ENCODE measurements at regions not wholly inside any gene's neighbourhood (a gene's known extent, or its start where the extent isn't known, plus 50 kb on each side); places are given as distances from the start of the nearest gene placed in this dataset.
A peak's percentile ranks its signal among the peaks of the same experiment; 100 is the strongest.

DNA sequence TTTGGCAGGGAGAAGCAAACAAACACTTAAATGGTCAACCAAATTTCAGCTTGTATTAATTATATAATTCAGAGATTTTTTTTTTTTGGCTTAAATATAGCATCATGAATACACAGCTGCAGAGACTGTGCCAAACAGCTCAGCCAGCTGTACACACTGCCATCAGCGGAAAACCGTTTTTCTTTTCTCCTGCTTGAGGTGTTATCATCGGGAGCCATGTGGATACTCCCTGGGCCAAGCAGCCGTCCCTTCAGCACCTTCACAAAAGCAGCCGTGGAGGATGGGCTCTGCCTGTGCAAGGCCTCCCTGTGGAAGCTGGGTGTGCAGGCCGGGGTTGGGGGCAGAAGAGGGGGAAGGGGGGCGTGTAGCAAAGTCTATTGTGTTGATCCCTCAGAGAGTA, 85.0 kb downstream of the NUF2 start:
- no peak overlapping the region for H3K27ac ChIP-seq (ENCODE audit: low read depth)

DNA sequence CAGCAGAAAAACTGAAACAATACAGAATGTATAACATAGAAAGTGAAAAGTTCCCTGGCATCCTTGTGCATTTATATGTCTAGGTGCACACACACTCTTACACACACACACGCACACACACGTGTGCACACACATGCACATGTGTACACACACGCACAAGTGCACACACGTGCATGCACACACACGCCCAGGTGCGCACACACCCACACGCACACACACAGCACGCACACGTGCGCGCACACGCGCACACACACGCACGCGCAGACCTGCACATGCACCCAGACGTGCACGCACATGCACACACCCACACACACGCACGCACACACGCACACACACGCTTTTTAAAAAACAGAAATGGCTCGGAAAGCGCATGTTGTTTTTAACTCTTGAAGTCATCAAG, 86.5 kb downstream of the NUF2 start:
- Histone ChIP-seq H3K36me3 (ENCODE audit: insufficient read depth) (no peaks in the 10 kb centered on the region), H3K4me1 (ENCODE audit: insufficient read depth) (no peaks in the 10 kb centered on the region), H3K4me3 (ENCODE audit: low read depth, low read length) (no peak overlapping the region), H3K27ac (ENCODE audit: low read depth) (no peak overlapping the region)
- WGBS, result 97% methylated on average over 24 of the region's 24 CpGs
- DNase-seq (ENCODE audit: extremely low spot score), result no peak

More for the DNA sequence above, 85.0 kb downstream of the NUF2 start:
- Histone ChIP-seq H3K4me1 (ENCODE audit: insufficient read depth) (no peaks in the 10 kb centered on the region), H3K36me3 (ENCODE audit: insufficient read depth) (no peaks in the 10 kb centered on the region), H3K4me3 (ENCODE audit: low read depth, low read length) (no peak overlapping the region)
- 37% methylated on average over 7 of the region's 7 CpGs for WGBS
- no peak for DNase-seq (ENCODE audit: extremely low spot score)

DNA sequence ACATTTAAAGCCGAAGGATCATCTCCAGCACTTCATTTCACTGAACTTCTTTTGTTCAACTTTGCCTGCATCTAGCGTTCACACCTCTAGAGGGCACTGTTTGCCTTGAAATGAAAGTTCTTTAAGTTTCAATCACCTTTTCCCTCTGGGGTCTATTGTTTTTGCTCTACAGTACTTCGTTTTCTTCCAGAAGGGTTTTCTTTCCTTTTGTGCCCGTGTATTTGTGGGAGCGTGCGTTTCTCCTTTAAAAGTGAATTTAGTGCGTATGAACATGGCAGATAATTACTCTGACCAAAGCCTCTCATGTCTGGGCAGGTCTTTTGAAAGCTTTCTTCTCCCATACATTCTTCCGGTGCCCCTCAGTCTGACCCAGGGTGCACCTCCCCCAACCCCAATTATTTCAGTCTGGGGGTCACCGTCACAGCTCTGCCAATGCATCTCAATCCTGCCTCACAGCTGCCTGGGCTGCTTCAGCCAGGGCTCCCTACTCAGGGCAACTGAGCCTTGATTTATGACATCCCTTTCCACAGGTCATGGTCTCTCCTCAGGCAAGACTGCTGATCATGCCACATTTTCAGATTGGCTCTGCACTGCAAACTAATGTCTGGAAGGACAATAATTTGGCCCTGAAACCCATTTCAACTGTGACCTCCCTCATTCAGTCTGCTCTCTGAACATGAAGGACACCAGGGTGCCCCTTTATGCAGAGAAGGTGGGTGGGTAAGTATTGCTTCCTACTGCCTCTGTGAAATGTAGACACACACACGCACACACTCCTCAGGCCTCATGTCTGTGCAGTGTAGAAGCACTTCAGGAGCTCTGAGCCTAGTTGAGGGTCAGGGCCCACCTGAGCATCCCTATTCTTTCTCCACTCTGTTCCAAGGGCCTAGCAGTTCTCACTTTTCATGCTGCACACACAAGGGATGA, 88.6 kb downstream of the NUF2 start:
- Histone ChIP-seq H3K4me1 (ENCODE audit: insufficient read depth) (no peaks in the 10 kb centered on the region), H3K4me3 (ENCODE audit: low read depth, low read length) (no peak overlapping the region), H3K27ac (ENCODE audit: low read depth) (no peak overlapping the region), H3K36me3 (ENCODE audit: insufficient read depth) (no peaks in the 10 kb centered on the region)
- 28% methylated on average over 10 of the region's 10 CpGs for WGBS
- DNase-seq (ENCODE audit: extremely low spot score), result peak; percentile 68

DNA sequence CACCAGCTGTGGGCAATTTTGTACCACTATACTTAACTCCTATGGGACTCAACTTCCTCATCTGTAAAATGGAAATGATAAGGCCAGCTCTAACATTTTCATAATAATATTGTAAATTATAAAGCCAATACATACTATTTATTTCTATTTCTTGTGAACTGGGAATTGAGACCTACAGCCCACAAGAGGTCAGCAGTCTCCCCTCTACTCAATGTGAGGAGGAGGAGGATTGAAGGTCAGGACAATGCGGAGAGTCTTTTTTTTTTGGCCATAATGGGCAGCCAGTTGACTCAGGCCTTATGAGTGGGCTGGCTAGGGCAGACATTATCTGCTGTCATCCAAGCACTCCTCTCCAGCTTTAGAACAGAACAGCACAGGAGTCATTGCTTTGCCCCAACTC, 90.5 kb downstream of the NUF2 start:
- 86% methylated on average over 1 of the region's 1 CpG for WGBS
- DNase-seq (ENCODE audit: extremely low spot score), result no peak
- Histone ChIP-seq H3K36me3 (ENCODE audit: insufficient read depth) (no peaks in the 10 kb centered on the region), H3K4me3 (ENCODE audit: low read depth, low read length) (no peak overlapping the region), H3K4me1 (ENCODE audit: insufficient read depth) (no peaks in the 10 kb centered on the region), H3K27ac (ENCODE audit: low read depth) (no peak overlapping the region)

DNA sequence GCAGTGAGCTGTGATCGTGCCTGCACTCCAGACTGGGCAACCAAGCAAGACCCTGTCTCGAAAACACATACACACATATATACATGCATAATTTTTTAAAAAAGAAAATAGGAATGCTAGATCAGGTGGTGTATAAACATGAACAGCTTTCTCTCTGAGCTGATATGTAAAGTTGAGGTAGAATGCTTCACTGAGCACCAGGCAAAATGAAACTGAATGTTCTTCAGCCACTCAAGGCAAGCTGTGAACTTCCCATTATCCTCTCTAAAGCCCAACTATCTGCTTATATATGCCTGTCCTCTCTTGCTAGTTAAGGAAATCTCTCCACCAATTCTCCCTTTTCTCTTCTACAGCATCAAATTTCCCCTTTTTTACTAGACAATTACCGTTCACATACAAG, 93.0 kb downstream of the NUF2 start:
- H3K4me3 ChIP-seq (ENCODE audit: low read depth, low read length), result no peak overlapping the region
- WGBS, result 75% methylated on average over 3 of the region's 3 CpGs
- no peak for DNase-seq (ENCODE audit: extremely low spot score)
- no peaks in the 10 kb centered on the region for H3K36me3 ChIP-seq (ENCODE audit: insufficient read depth)
- no peaks in the 10 kb centered on the region for H3K4me1 ChIP-seq (ENCODE audit: insufficient read depth)
- no peak overlapping the region for H3K27ac ChIP-seq (ENCODE audit: low read depth)

DNA sequence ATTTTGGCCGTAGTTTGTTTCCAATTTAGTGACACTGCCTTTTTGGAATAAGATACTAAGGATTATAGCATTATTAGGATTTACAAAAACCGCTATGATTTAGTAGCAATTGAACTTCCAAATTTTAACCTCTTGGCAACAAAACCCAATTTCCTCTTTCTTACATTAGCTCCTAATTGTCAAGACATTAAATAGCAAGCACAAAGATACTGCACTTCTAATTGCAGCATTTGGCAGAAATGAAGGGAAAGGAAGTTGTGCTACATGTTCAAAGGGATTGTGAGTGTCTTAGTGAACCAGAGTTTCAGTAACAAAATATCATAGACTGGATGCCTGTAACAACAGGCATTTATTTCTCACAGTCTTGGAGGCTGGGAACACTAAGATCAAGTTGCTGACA, 99.9 kb downstream of the NUF2 start:
- Histone ChIP-seq H3K4me1 (ENCODE audit: insufficient read depth) (no peaks in the 10 kb centered on the region), H3K27ac (ENCODE audit: low read depth) (no peak overlapping the region), H3K36me3 (ENCODE audit: insufficient read depth) (no peaks in the 10 kb centered on the region), H3K4me3 (ENCODE audit: low read depth, low read length) (no peak overlapping the region)
- DNase-seq (ENCODE audit: extremely low spot score), result no peak
- WGBS, result 50% methylated on average over 2 of the region's 2 CpGs

DNA sequence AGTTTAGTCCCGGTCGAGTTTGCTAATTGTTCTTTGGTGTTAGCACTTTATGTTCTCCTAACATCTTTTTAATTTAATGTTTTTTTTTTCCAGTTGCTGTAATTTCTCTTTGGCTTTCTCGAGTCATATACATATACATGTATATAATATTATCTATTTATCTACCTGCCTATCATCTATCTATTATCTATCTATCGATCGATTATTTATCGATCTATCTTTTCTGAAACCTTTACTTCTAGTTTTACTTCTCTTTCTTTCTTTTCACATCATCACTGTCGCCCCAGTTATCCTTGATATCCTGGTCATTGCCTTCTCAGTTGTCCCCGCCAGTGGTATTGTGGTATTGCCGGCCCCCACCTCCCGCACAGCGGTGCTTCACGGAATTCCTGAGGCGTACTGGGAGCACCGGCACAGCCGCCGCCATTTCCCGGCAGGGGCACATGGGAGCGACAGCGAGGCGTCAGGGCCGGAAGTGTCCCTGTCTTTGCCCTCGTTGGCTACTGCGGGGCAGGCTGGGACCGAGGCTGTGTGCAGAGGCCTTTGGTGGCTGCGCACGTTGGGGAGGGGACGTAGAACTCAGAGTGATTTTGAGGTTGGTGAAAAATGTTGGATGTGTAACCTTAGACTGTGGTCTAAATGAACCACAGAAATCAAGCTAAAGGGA, 101.1 kb downstream of the NUF2 start:
- H3K4me1 ChIP-seq (ENCODE audit: insufficient read depth), result no peaks in the 10 kb centered on the region
- no peak overlapping the region for H3K4me3 ChIP-seq (ENCODE audit: low read depth, low read length)
- DNase-seq (ENCODE audit: extremely low spot score), result no peak
- 96% methylated on average over 27 of the region's 27 CpGs for WGBS
- H3K27ac ChIP-seq (ENCODE audit: low read depth), result no peak overlapping the region
- H3K36me3 ChIP-seq (ENCODE audit: insufficient read depth), result no peaks in the 10 kb centered on the region

DNA sequence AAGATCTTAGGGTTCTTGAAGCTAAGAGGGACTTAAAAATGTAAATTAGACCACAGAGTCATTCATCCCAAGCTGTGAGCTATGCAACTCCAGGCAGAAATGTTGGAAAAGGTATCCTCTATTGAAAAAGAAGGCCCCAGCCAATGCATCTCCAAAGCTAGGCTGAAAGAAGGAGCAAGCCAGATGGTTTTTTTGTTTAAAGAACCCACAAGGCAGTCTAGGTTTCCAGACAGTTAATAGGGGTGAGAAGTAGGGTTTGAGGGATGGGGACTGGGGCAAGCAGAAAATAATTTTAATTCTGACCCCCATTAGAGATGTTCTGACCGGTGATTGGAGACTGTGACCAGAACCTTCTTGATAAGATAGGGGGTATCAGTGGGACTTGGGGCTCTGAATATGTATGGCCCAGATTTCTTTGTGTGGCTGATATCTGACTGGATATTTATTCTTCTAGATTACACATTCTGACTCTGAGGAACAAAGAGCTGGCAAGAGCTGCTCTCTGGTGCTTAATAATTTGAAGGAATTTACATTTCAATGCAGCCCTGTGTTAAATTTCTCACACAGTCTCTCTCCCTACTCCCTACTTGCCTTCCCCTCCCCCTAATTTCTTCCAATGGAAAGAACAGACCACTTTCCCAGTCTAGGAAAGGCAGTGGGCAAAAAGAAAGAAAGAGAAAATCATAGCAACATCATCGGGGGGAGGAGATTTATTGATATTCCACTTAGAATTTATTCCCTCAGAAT, 104.9 kb downstream of the NUF2 start:
- no peak overlapping the region for H3K27ac ChIP-seq (ENCODE audit: low read depth)
- H3K36me3 ChIP-seq (ENCODE audit: insufficient read depth), result no peaks in the 10 kb centered on the region
- no peak overlapping the region for H3K4me3 ChIP-seq (ENCODE audit: low read depth, low read length)
- 60% methylated on average over 2 of the region's 2 CpGs for WGBS
- no peaks in the 10 kb centered on the region for H3K4me1 ChIP-seq (ENCODE audit: insufficient read depth)
- DNase-seq (ENCODE audit: extremely low spot score), result no peak

DNA sequence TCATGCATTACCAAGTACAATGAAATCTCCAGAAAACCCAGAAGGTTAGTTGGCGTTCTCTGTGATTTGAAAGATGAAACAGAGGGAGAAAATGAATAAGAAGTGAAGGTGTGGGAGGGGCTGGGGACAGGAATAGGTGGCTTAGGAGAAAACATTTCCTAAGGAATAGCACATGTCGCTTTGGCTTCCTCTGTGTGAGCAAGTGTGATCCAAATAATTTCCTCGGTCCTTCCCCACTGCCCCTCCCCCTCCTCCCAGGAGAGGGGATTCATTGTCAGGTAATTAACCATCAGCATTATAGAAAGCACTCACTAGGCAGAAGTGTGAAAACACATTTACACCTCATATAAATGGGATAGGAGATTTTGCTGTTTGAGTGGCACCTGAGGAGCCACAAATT, 105.5 kb downstream of the NUF2 start:
- Histone ChIP-seq H3K27ac (ENCODE audit: low read depth) (no peak overlapping the region), H3K4me1 (ENCODE audit: insufficient read depth) (no peaks in the 10 kb centered on the region), H3K4me3 (ENCODE audit: low read depth, low read length) (no peak overlapping the region), H3K36me3 (ENCODE audit: insufficient read depth) (no peaks in the 10 kb centered on the region)
- 56% methylated on average over 3 of the region's 3 CpGs for WGBS
- no peak for DNase-seq (ENCODE audit: extremely low spot score)

DNA sequence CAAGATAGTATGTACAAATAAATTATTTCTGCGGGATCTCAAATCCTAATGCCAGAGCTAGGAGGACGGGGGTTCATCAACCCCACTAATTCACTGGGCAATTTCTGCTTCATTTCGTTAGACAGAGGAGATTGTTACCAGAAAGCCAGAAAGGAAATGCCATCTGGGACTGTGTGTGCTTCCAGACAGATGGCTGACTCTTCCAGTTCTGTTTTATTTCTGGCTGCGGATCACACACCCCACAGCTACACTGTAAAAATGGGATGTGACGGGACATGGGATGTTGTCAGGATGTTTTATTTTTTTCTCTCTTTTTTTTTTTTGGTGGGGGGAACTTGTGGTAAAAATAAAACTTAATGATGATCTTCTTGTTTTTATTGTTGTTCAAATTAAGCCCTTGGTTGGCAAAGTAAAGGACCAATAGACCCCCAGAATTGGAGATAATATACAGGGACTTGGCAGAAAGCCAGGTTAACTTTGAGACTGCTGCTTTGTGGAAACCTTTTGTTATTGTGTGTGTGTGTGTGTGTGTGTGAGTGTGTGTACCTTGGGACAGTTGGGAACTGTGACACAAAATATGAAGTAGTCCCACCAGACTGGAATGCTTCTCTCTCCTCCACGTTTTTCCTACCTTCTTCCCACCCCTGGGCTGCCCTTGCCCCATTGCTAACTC, 114.5 kb downstream of the NUF2 start:
- Histone ChIP-seq H3K4me1 (ENCODE audit: insufficient read depth) (no peaks in the 10 kb centered on the region), H3K36me3 (ENCODE audit: insufficient read depth) (no peaks in the 10 kb centered on the region), H3K4me3 (ENCODE audit: low read depth, low read length) (no peak overlapping the region), H3K27ac (ENCODE audit: low read depth) (no peak overlapping the region)
- DNase-seq (ENCODE audit: extremely low spot score), result no peak
- 37% methylated on average over 6 of the region's 6 CpGs for WGBS

DNA sequence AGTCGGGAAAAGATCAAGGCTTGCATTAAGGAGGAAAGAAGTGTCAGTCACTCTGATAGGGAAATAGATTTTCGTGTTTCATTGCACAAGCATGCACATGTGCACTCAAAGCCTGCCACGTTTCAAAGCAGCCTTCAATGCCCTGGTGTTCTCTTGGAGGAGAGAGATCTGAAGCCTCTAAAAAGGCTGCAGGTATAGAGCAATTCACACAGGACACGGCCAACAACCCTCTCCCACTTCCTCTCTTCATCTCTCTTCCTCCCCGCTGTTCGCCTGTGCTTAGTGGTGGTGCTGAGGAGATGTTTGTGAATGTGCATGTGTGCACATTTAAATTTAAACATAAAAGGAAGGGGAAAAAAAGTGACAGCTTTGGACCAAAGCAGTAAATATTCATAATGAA, 117.7 kb downstream of the NUF2 start:
- no peak for DNase-seq (ENCODE audit: extremely low spot score)
- Histone ChIP-seq H3K36me3 (ENCODE audit: insufficient read depth) (no peaks in the 10 kb centered on the region), H3K4me3 (ENCODE audit: low read depth, low read length) (no peak overlapping the region), H3K4me1 (ENCODE audit: insufficient read depth) (no peaks in the 10 kb centered on the region), H3K27ac (ENCODE audit: low read depth) (no peak overlapping the region)
- WGBS, result 52% methylated on average over 6 of the region's 6 CpGs

DNA sequence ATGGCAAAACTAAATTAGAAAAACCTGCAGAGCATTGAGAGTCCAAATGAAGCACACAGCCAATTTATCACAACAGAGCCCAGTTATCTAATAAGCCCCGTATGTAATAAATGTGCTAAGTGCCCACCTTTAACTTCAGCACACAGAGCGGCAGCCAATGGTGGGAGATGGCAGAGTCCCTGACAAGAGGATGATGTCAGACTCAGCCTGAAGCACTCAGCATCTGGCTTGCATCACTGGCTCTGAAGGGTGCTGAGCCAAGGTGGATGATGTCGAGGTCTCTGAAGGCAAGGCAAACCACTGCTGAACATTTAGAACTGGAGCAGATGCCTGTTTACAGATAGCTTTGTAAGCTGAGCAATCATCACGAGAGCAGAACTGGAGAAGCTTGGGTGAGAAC, 118.3 kb downstream of the NUF2 start:
- Histone ChIP-seq H3K4me3 (ENCODE audit: low read depth, low read length) (no peak overlapping the region), H3K36me3 (ENCODE audit: insufficient read depth) (no peaks in the 10 kb centered on the region), H3K27ac (ENCODE audit: low read depth) (no peak overlapping the region), H3K4me1 (ENCODE audit: insufficient read depth) (no peaks in the 10 kb centered on the region)
- WGBS, result 35% methylated on average over 4 of the region's 4 CpGs
- peak; percentile 70 for DNase-seq (ENCODE audit: extremely low spot score)

DNA sequence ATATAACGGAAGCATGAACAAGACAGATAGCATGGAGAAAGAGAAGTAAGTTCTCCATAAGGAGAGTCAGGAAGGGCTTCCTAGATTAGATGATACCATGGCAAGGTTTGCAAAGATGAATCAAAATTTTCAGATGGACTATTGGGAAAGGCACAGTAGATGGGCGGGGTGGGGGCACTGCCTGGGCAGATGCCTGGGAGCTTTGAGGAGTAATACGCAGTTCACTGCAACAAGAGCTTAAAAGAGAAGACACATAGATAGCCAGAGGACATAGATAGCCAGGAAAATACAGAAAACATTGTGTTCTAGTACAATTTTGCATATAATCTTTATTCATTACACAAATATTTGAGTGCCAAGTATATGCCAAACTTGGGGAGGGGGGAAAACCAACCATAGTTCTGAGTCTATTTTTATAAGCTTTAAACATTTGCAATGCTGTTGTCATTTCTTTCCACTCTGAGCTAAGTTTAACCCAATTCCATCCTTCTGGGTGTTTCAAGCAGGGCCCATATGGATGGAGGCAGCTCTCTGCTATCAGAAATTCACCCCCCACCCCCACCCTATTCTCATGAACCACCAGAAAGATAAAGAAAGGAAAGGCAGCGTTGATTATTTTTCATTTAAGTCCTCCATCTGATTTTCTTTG, 120.6 kb downstream of the NUF2 start:
- WGBS, result 91% methylated on average over 4 of the region's 4 CpGs
- H3K4me3 ChIP-seq (ENCODE audit: low read depth, low read length), result no peak overlapping the region

More for the DNA sequence above, 120.6 kb downstream of the NUF2 start:
- no peak for DNase-seq (ENCODE audit: extremely low spot score)
- H3K36me3 ChIP-seq (ENCODE audit: insufficient read depth), result no peaks in the 10 kb centered on the region
- no peak overlapping the region for H3K27ac ChIP-seq (ENCODE audit: low read depth)
- H3K4me1 ChIP-seq (ENCODE audit: insufficient read depth), result no peaks in the 10 kb centered on the region
